ACHN (cell line): ENCODE measurements at regions not wholly inside any gene's neighbourhood (a gene's known extent, or its start where the extent isn't known, plus 50 kb on each side); places are given as distances from the start of the nearest gene placed in this dataset.
"Not testable (repeated sequence)": the region's sequence is repeated elsewhere in the genome, so short reads cannot be mapped to it uniquely, and the experiment has no call there.

Experiments used
- DNase-seq: peaks from one replicate; pipeline ENCODE4 v3.0.0-alpha.2; 2015
- in situ Hi-C: cut with HindIII; loops from 2 replicates; pipeline ENCODE4 v1.10.0; 2017; ENCODE audit warnings: low sequenced_read_pairs, low pct_ligation_motif_present, low pct_unique_long_range_greater_than_20kb

GRCh38 chr3:178112552-178112951 is 423.7 kb upstream of the KCNMB2 start:
- DNase-seq, in situ Hi-C loops: not testable (repeated sequence)

GRCh38 chr3:178117641-178118040 is 418.6 kb upstream of the KCNMB2 start:
- DNase-seq: no peak

GRCh38 chr3:178119608-178120295 is 416.5 kb upstream of the KCNMB2 start:
- DNase-seq, in situ Hi-C loops: not testable (repeated sequence)

More at GRCh38 chr3:178117641-178118040, 418.6 kb upstream of the KCNMB2 start:
- in situ Hi-C loops: no loop called here

GRCh38 chr3:178120367-178120766 is 415.9 kb upstream of the KCNMB2 start:
- no peak for DNase-seq

GRCh38 chr3:178126686-178127085 is 409.6 kb upstream of the KCNMB2 start:
- no peak for DNase-seq
- in situ Hi-C loops: no loop called here

More at GRCh38 chr3:178120367-178120766, 415.9 kb upstream of the KCNMB2 start:
- in situ Hi-C loops: no loop called here

GRCh38 chr3:178127221-178127620 is 409.0 kb upstream of the KCNMB2 start:
- in situ Hi-C loops: no loop called here

GRCh38 chr3:178129109-178129508 is 407.1 kb upstream of the KCNMB2 start:
- in situ Hi-C loops: no loop called here
- DNase-seq: no peak

More at GRCh38 chr3:178127221-178127620, 409.0 kb upstream of the KCNMB2 start:
- DNase-seq: no peak

- no peak for DNase-seq
- in situ Hi-C loops: no loop called here
Observed at GRCh38 chr3:178131801-178132200, 404.4 kb upstream of the KCNMB2 start.

GRCh38 chr3:178137206-178137605 is 399.0 kb upstream of the KCNMB2 start:
- in situ Hi-C loops: no loop called here
- DNase-seq: no peak

GRCh38 chr3:178137831-178138230 is 398.4 kb upstream of the KCNMB2 start:
- no peak for DNase-seq

GRCh38 chr3:178139116-178139515 is 397.1 kb upstream of the KCNMB2 start:
- DNase-seq: no peak
- in situ Hi-C loops: no loop called here

More at GRCh38 chr3:178137831-178138230, 398.4 kb upstream of the KCNMB2 start:
- in situ Hi-C loops: no loop called here

GRCh38 chr3:178140531-178141304 is 395.5 kb upstream of the KCNMB2 start:
- in situ Hi-C loops: no loop called here

GRCh38 chr3:178141305-178141684 is 394.9 kb upstream of the KCNMB2 start:
- in situ Hi-C loops, DNase-seq: not testable (repeated sequence)

More at GRCh38 chr3:178140531-178141304, 395.5 kb upstream of the KCNMB2 start:
- no peak for DNase-seq

- in situ Hi-C loops: no loop called here
- DNase-seq: no peak
Observed at GRCh38 chr3:178146406-178146831, 389.8 kb upstream of the KCNMB2 start.

GRCh38 chr3:178147001-178147400 is 389.2 kb upstream of the KCNMB2 start:
- no peak for DNase-seq
- in situ Hi-C loops: no loop called here

GRCh38 chr3:178152031-178152806 is 384.0 kb upstream of the KCNMB2 start:
- no peak for DNase-seq
- in situ Hi-C loops: no loop called here

- DNase-seq: no peak
- in situ Hi-C loops: no loop called here
Observed at GRCh38 chr3:178152988-178153387, 383.2 kb upstream of the KCNMB2 start.

- no peak for DNase-seq
- in situ Hi-C loops: no loop called here
Observed at GRCh38 chr3:178155521-178155920, 380.7 kb upstream of the KCNMB2 start.

GRCh38 chr3:178156301-178156700 is 379.9 kb upstream of the KCNMB2 start:
- in situ Hi-C loops: no loop called here
- DNase-seq: no peak
